Parathyroid adenoma (tissue), 2 donors: ENCODE measurements at regions not wholly inside any gene's neighbourhood (a gene's known extent, or its start where the extent isn't known, plus 50 kb on each side); places are given as distances from the start of the nearest gene placed in this dataset.

ENCODE experiments used
- H2AFZ ChIP-seq: fragments of 300-600 bp; sonication (generic); one replicate; pipeline ENCODE4 v1.7.0; 2017; ENCODE audit warnings: antibody characterized with exemption, mild to moderate bottlenecking
- H3K27ac ChIP-seq: fragments of 300-600 bp; sonication (generic); one replicate; pipeline ENCODE4 v1.7.0; 2017
- H3K27me3 ChIP-seq: fragments of 300-600 bp; sonication (generic); one replicate; pipeline ENCODE4 v1.7.0; 2017; ENCODE audit warnings: low read length; ENCODE audit not compliant: control insufficient read depth, insufficient read depth
- H3K36me3 ChIP-seq: fragments of 300-600 bp; sonication (generic); one replicate; pipeline ENCODE4 v1.7.0; 2017; ENCODE audit warnings: low read length; ENCODE audit not compliant: control insufficient read depth, insufficient read depth
- H3K4me1 ChIP-seq: fragments of 300-600 bp; sonication (generic); one replicate; pipeline ENCODE4 v1.7.0; 2017; ENCODE audit warnings: control low read depth
- H3K4me2 ChIP-seq: fragments of 300-600 bp; sonication (generic); one replicate; pipeline ENCODE4 v1.7.0; 2017; ENCODE audit warnings: low read length
- H3K4me3 ChIP-seq: fragments of 300-600 bp; sonication (generic); one replicate; pipeline ENCODE4 v1.7.0; 2017; ENCODE audit warnings: low read depth, low read length
- H3K79me2 ChIP-seq: fragments of 300-600 bp; sonication (generic); one replicate; pipeline ENCODE4 v1.7.0; 2017; ENCODE audit warnings: control low read depth
- H3K9ac ChIP-seq: fragments of 300-600 bp; sonication (generic); one replicate; pipeline ENCODE4 v1.7.0; 2017; ENCODE audit warnings: mild to moderate bottlenecking
- H3K9me3 ChIP-seq: fragments of 300-600 bp; sonication (generic); one replicate; pipeline ENCODE4 v1.7.0; 2017; ENCODE audit warnings: low read length; ENCODE audit not compliant: control insufficient read depth
- TF ChIP-seq, protein P1 (sequence below): fragments of 300-600 bp; sonication (generic); IDR thresholded peaks from one replicate; pipeline ENCODE4 v1.7.0; 2017; ENCODE audit warnings: antibody characterized with exemption, mild to moderate bottlenecking
- donor health status: primary hyperparathyroidism.

DNA sequence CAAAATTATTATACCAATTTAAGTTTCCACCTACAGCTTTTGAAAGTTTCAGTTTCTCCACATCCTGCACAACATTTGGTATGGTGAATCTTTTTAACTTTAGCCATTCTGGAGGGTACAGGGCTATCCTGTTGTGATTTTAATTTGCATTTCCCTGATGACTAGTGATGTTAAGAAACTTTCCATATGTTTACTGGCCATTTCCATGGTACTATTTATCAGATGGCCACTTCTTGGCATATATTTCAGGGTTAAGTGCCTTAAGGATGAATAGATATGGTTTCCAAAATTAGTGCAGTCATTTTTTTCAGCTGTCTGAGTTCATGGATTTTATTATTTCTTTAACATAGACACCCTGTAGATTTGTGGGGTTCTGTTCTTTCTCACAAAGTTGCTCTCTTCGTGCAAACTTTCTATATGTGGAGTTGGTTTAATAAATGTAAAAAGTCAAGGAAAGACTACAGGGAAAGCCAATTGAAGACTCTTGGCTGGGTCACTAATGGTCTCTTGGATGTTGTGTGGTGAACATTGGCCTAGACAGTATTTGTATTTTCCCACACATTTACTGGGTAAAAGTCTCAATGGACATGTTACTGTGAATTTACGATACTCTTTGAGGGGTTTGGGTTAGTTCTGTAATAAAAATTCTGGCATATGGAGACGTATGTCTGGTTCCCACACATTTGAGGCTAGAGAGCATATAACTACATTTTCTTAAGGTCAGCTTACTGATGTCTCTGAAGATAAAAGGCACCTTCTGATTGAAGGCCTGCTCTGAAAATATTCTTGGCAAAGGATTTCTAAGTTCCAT is 147.5 kb upstream of the PDZRN3 start:
- Histone ChIP-seq H3K79me2 (no peaks in the 10 kb centered on the region), H3K36me3 (no peaks in the 10 kb centered on the region), H3K27ac (no peak overlapping the region), H3K4me1 (no peaks in the 10 kb centered on the region), H3K4me3 (no peak overlapping the region), H3K9ac (no peak overlapping the region), H3K4me2 (no peak overlapping the region), H3K9me3 (no peaks in the 10 kb centered on the region), H3K27me3 (no peaks in the 10 kb centered on the region), H2AFZ (no peak overlapping the region)
- TF ChIP-seq, protein P1, sequence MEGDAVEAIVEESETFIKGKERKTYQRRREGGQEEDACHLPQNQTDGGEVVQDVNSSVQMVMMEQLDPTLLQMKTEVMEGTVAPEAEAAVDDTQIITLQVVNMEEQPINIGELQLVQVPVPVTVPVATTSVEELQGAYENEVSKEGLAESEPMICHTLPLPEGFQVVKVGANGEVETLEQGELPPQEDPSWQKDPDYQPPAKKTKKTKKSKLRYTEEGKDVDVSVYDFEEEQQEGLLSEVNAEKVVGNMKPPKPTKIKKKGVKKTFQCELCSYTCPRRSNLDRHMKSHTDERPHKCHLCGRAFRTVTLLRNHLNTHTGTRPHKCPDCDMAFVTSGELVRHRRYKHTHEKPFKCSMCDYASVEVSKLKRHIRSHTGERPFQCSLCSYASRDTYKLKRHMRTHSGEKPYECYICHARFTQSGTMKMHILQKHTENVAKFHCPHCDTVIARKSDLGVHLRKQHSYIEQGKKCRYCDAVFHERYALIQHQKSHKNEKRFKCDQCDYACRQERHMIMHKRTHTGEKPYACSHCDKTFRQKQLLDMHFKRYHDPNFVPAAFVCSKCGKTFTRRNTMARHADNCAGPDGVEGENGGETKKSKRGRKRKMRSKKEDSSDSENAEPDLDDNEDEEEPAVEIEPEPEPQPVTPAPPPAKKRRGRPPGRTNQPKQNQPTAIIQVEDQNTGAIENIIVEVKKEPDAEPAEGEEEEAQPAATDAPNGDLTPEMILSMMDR: no peak

DNA sequence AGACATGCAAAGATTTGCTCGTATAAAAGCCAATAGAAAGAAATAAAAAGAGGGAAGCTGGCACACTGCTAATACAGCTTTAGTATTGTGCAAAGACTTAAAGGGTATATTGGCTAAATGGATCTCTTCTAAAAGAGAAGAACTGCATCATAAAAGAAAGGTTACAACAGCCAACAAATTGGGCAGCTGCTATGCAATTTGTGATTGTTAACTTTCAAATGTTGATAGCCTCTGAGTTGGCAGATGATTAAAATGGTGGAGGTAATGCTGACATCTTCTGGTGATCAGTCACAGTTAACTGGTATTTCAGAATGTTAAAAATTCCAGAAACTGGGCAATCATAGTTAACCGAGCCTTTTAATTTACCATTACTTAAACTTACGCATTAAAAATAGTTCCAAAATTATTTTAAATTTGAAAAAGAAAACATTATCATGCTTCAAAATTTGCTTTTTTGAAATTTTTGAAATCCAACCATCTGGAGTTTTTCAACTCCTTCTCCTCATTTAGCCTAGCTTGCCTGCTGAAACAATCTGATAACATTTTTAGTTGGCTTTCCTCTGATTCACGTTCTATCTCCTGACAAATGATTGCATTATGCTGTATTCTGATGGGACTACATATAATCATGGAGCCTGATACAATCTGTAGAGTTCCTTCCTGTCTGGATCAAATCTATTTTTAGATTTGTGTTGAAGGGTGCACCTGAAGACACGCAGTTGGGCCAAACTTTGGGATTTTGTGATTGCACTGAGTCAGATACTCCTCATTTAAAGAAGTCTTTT is 144.0 kb upstream of the PDZRN3 start:
- H2AFZ ChIP-seq: no peak overlapping the region
- TF ChIP-seq, protein P1: no peak
- no peaks in the 10 kb centered on the region for H3K79me2 ChIP-seq
- H3K9ac ChIP-seq: no peak overlapping the region
- no peaks in the 10 kb centered on the region for H3K36me3 ChIP-seq
- H3K4me3 ChIP-seq: no peak overlapping the region
- H3K27ac ChIP-seq: no peak overlapping the region
- no peaks in the 10 kb centered on the region for H3K4me1 ChIP-seq
- no peaks in the 10 kb centered on the region for H3K27me3 ChIP-seq
- H3K4me2 ChIP-seq: no peak overlapping the region
- H3K9me3 ChIP-seq: no peaks in the 10 kb centered on the region

DNA sequence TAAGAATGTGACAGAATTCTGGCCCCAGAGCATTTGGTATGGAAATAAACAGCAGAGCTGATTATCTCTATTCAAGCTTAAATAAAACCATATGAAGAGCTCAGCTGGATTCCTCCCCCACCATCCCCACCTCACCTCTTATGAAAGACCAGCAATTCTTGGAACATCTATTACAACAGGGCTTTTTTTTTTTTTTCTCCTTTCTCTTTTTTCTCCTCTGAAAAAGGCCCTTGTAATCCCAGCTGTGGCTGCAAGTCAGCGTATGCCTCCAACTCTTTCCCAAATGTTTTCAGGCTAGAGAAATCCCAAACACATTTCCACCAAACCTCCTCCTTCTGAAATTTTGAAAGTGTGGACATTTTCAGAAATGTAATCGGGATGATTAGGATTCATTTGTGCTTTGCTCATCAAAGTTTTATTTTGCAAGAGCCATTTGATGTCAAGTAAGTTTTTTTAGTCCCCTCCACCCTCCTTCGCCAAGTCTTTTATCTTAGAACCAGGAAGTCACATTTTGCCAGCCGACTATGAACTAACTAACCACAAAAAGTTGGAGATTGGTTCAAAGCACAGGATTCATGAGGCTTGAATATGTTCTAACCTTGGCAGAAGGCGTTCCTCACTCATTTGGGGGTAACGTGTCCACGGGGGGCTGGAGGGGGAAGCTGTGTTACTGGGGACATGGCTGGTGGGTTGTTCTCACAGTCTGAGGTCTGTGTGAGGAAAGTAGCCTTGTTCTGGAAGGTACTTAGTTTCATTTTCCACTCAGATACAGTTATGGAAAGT is 142.0 kb upstream of the PDZRN3 start:
- H3K36me3 ChIP-seq: no peaks in the 10 kb centered on the region
- H3K4me3 ChIP-seq: no peak overlapping the region
- H3K9ac ChIP-seq: no peak overlapping the region
- H2AFZ ChIP-seq: no peak overlapping the region
- H3K27me3 ChIP-seq: no peaks in the 10 kb centered on the region
- no peaks in the 10 kb centered on the region for H3K79me2 ChIP-seq
- H3K4me1 ChIP-seq: no peaks in the 10 kb centered on the region
- TF ChIP-seq, protein P1: no peak
- H3K27ac ChIP-seq: no peak overlapping the region
- no peak overlapping the region for H3K4me2 ChIP-seq
- H3K9me3 ChIP-seq: no peaks in the 10 kb centered on the region

DNA sequence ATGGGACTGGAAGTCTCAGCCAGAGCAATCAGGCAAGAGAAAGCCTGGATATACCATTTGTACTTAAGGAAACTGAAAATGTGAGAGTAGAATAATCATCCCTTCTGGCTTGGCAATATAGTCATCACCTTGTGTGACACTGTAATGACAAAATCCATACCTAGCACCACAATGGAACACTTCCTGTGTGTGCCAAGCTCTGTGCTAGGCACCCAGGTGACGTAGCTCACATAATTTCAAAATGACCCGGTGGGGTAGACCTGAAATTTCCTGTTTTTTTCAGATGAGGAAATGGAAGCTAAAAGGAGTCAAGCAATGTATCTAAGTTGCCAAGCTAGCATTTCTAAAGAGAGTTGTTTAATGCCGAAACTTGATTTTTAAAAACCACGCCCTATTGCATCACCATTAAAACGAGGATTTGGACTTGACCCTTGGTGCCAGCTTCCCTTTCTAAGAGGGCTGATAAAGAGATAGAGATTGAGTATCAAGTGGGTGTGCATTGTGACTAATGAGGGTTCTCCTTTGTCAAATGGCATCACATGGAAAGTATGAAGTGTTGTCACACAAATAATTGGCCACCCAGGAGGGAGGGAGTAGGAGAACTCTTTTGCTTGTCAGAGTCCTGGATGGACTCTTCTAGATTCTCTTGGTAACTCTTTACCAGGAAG is 141.3 kb upstream of the PDZRN3 start:
- Histone ChIP-seq H3K9ac (no peak overlapping the region), H3K27ac (no peak overlapping the region), H3K36me3 (no peaks in the 10 kb centered on the region), H3K4me1 (no peaks in the 10 kb centered on the region), H3K4me3 (no peak overlapping the region), H3K79me2 (no peaks in the 10 kb centered on the region), H3K27me3 (no peaks in the 10 kb centered on the region), H3K9me3 (no peaks in the 10 kb centered on the region), H2AFZ (no peak overlapping the region), H3K4me2 (no peak overlapping the region)
- TF ChIP-seq, protein P1: no peak
